ENCODE measurements at regions not wholly inside any gene's neighbourhood (a gene's known extent, or its start where the extent isn't known, plus 50 kb on each side); places are given as distances from the start of the nearest gene placed in this dataset.

GRCh38 chr1:199847021-199847420 lies 180.5 kb upstream of the NR5A2 start (continued):
- TF ChIP-seq ZNF248 (tag by site-specific recombination; IDR thresholded peaks at IDR 0.05) (no peak), ZSCAN30 (tag by site-specific recombination; IDR thresholded peaks at IDR 0.05) (no peak), HOXC10 (CRISPR knock-in tag; IDR thresholded peaks at IDR 0.05) (no peak), ZNF280C (tag by site-specific recombination; IDR thresholded peaks at IDR 0.05) (no peak)

- Histone ChIP-seq H3K4me3 (ENCODE audit: low read depth, low read length) (no peak overlapping the region), H3K9me3 (ENCODE audit: control insufficient read depth, insufficient read depth, low read depth, low read length) (no peaks in the 10 kb centered on the region), H3K4me1 (ENCODE audit: control insufficient read depth, insufficient read depth, low read length) (no peaks in the 10 kb centered on the region), H3K27ac (ENCODE audit: extremely low read depth, low read depth, low read length) (no peak overlapping the region), H3K36me3 (ENCODE audit: control insufficient read depth in 2 of 2, insufficient read depth in 1 of 2, low read length in 2 of 2) (no peaks in the 10 kb centered on the region)
- CTCF ChIA-PET, result interaction anchor here (0.6 kb wide), 1 partner anchor 45 kb away, joined by 3 read pairs; no protein-coding TSS in a partner anchor
- no peak for TF ChIP-seq INSM2 (tag by site-specific recombination; IDR thresholded peaks at IDR 0.05)
- TF ChIP-seq ZNF354C (tag by site-specific recombination; IDR thresholded peaks at IDR 0.05; ENCODE audit: borderline replicate concordance, low read depth), result no peak
- TF ChIP-seq ZNF501 (tag by site-specific recombination; IDR thresholded peaks at IDR 0.05), result no peak
- no peak for TF ChIP-seq RBAK (tag by site-specific recombination; IDR thresholded peaks at IDR 0.05)
- TF ChIP-seq BCL6B (tag by site-specific recombination; IDR thresholded peaks at IDR 0.05), result no peak
- POLR2A ChIA-PET, result no interaction called here
These were observed 175.9 kb upstream of the NR5A2 start for GRCh38 chr1:199851439-199852140.

GRCh38 chr1:199854686-199855321 lies 172.7 kb upstream of the NR5A2 start:
- no peaks in the 10 kb centered on the region for H3K36me3 ChIP-seq (ENCODE audit: control insufficient read depth in 2 of 2, insufficient read depth in 1 of 2, low read length in 2 of 2)
- ChIA-PET CTCF (no interaction called here), POLR2A (no interaction called here)
- H3K4me1 ChIP-seq (ENCODE audit: control insufficient read depth, insufficient read depth, low read length), result no peaks in the 10 kb centered on the region
- no peak overlapping the region for H3K4me3 ChIP-seq (ENCODE audit: low read depth, low read length)
- no peak overlapping the region for H3K27ac ChIP-seq (ENCODE audit: extremely low read depth, low read depth, low read length)
- H3K9me3 ChIP-seq (ENCODE audit: control insufficient read depth, insufficient read depth, low read depth, low read length), result no peaks in the 10 kb centered on the region
- TF ChIP-seq AEBP2 (tag by site-specific recombination; IDR thresholded peaks at IDR 0.05; ENCODE audit: borderline replicate concordance) (no peak), ZBTB1 (tag by site-specific recombination; IDR thresholded peaks at IDR 0.05) (no peak), ZBTB10 (tag by site-specific recombination; IDR thresholded peaks at IDR 0.05) (no peak), ZNF792 (tag by site-specific recombination; IDR thresholded peaks at IDR 0.05) (no peak), ZNF280D (tag by site-specific recombination; IDR thresholded peaks at IDR 0.05) (no peak), ZNF362 (tag by site-specific recombination; IDR thresholded peaks at IDR 0.05) (no peak), ZNF133 (tag by site-specific recombination; IDR thresholded peaks at IDR 0.05) (no peak), ZNF354C (tag by site-specific recombination; IDR thresholded peaks at IDR 0.05; ENCODE audit: borderline replicate concordance, low read depth) (no peak)

All from HEK293 (cell line).